ENCODE measurements at regions not wholly inside any gene's neighbourhood (a gene's known extent, or its start where the extent isn't known, plus 50 kb on each side); places are given as distances from the start of the nearest gene placed in this dataset.

- no peaks in the 10 kb centered on the region for H3K4me1 ChIP-seq (replicated peaks)
- no peak overlapping the region for H3K4me3 ChIP-seq
- no peaks in the 10 kb centered on the region for H3K9me3 ChIP-seq (replicated peaks)
- no peaks in the 10 kb centered on the region for H3K36me3 ChIP-seq
- no peak overlapping the region for H3K27ac ChIP-seq
- H3K27me3 ChIP-seq (replicated peaks) = peaks cover 10% of the 10 kb centered on the region
- DNase-seq (ENCODE audit: low read depth in 1 of 2, low spot score in 2 of 2) = peak in 1 of 2 experiments; percentile 49
Measured at GRCh38 chr4:55733932-55734331, 85.7 kb upstream of the EXOC1L start.

- Histone ChIP-seq H3K4me1 (replicated peaks) (no peaks in the 10 kb centered on the region), H3K27ac (no peak overlapping the region)
- DNase-seq (ENCODE audit: low read depth in 1 of 2, low spot score in 2 of 2) = no peak
Measured at GRCh38 chr4:55736605-55737183, 82.9 kb upstream of the EXOC1L start.

DNA sequence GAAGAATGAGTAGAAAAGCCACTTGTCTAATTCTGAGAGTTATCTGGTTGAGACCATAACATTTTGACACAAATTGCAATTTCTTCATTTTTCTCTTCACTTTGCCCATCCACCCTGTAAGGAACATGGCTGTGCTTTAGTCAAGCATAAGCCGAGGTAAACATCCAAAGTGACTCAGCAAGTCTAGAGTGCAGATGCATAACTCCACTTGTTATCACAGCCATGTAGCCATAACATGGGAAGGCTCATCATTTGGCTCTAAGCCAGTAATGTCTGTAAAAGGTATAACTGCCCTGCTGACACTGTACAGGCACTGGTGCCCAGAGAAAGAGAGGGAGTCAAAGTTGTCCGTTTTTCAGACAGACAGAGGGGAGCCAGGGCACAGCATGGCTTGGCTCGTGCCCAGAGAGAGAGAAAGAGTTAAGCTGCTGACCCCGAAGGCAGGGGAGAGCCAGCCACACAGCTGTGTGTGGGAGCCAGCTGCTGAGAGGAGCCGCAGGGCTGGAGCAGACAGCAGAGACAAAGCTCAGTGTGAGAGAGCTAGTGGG lies 76.9 kb upstream of the EXOC1L start:
- no peak overlapping the region for H3K27ac ChIP-seq
- H3K9me3 ChIP-seq (replicated peaks) = no peaks in the 10 kb centered on the region
- H3K4me3 ChIP-seq = no peak overlapping the region
- no peaks in the 10 kb centered on the region for H3K36me3 ChIP-seq
- DNase-seq (ENCODE audit: low read depth in 1 of 2, low spot score in 2 of 2) = no peak
- H3K27me3 ChIP-seq (replicated peaks) = peaks cover 9% of the 10 kb centered on the region
- H3K4me1 ChIP-seq (replicated peaks) = no peaks in the 10 kb centered on the region

More at GRCh38 chr4:55736605-55737183, 82.9 kb upstream of the EXOC1L start:
- Histone ChIP-seq H3K9me3 (replicated peaks) (no peaks in the 10 kb centered on the region), H3K27me3 (replicated peaks) (peaks cover 14% of the 10 kb centered on the region), H3K36me3 (no peaks in the 10 kb centered on the region), H3K4me3 (no peak overlapping the region)

DNA sequence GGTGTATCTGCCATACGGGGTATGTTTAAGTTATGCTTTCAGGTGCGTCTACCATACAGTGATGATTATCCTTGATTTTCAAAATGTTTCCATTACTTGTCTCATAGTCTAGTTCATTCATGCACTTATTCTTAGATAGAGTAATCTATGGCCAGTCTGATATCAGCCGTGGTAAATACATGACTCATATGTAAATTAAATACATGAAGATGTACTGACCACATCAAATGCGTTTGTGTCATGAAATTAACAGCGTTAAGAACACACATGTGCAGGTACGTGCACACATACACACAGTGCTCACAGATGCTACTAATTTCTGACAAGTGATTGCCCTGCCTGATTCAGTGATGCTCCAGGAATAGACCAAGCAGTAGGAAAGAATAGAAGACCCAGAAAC lies 75.2 kb upstream of the EXOC1L start:
- no peaks in the 10 kb centered on the region for H3K36me3 ChIP-seq
- H3K27ac ChIP-seq = no peak overlapping the region
- H3K9me3 ChIP-seq (replicated peaks) = no peaks in the 10 kb centered on the region
- 0 out of 2 replicates have a peak, but pooled peaks cover 4% of the 10 kb centered on the region for H3K27me3 ChIP-seq (replicated peaks)
- no peak for DNase-seq (ENCODE audit: low read depth in 1 of 2, low spot score in 2 of 2)
- H3K4me3 ChIP-seq = no peak overlapping the region
- H3K4me1 ChIP-seq (replicated peaks) = no peaks in the 10 kb centered on the region

DNA sequence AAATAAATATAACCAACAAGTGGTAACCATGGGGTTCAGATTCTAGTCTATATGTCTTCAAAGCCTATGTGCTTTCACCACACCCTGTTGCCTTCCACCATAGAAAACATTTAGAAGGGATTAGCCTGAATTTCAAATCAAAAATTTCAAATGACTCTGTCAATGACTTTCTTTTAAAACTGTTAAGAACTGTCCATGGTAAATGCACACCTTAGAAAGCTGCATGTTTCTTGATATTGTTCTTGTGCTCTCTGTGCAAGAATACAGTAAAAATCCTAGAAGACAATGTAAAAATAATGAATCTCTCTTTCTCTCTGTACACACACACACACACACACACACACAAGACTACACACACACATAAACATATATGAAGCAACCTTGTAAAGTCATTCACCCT lies 74.6 kb upstream of the EXOC1L start:
- Histone ChIP-seq H3K9me3 (replicated peaks) (no peaks in the 10 kb centered on the region), H3K36me3 (no peaks in the 10 kb centered on the region), H3K4me3 (no peak overlapping the region), H3K27ac (no peak overlapping the region), H3K4me1 (replicated peaks) (no peaks in the 10 kb centered on the region), H3K27me3 (replicated peaks) (no peaks in the 10 kb centered on the region)
- DNase-seq (ENCODE audit: low read depth in 1 of 2, low spot score in 2 of 2) = no peak

DNA sequence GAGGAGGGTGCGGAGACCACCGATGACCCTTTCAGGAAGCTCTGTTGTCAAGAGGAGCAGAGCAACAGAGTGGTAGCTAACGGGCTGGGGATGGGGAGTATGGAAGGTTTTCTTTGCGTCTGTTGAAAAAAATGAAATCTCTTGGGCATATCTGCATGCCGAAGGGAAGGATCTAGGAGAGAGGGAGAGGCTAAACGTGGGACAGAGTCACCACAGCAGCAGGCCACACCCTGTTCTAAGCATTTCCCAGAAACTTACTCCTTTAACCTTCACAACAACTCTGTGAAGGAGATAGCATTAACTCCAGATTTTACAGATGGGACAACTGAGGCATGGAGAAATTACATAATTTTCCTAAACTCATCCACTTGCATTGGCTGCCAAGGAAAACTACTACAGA lies 71.8 kb upstream of the EXOC1L start:
- Histone ChIP-seq H3K27ac (no peak overlapping the region), H3K27me3 (replicated peaks) (no peaks in the 10 kb centered on the region), H3K4me3 (no peak overlapping the region), H3K4me1 (replicated peaks) (no peaks in the 10 kb centered on the region), H3K36me3 (no peaks in the 10 kb centered on the region), H3K9me3 (replicated peaks) (no peaks in the 10 kb centered on the region)
- no peak for DNase-seq (ENCODE audit: low read depth in 1 of 2, low spot score in 2 of 2)

DNA sequence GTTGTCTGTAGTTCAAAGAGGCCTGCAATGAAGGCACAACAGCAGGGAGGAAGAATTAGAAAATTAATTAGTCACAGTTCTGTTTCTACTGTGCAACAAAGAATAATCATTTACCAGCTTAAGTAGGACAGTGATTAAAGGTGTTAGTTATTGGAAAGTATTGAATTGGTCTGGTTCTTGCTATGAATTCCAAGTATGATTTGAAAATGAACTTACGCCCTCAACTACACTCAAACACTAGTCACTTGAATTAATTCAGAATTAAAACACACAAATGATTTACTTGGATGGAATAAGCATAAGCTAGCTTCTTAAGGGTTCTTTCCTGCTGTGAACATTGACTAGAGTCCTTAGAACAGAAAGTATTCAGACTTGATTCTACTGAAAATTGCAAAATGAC lies 69.9 kb upstream of the EXOC1L start:
- Histone ChIP-seq H3K4me1 (replicated peaks) (no peaks in the 10 kb centered on the region; the same call in 1 of the 2 replicates), H3K9me3 (replicated peaks) (no peaks in the 10 kb centered on the region), H3K36me3 (no peaks in the 10 kb centered on the region), H3K27ac (no peak overlapping the region), H3K27me3 (replicated peaks) (no peaks in the 10 kb centered on the region), H3K4me3 (no peak overlapping the region)
- DNase-seq (ENCODE audit: low read depth in 1 of 2, low spot score in 2 of 2) = no peak

GRCh38 chr4:55752810-55753209 lies 66.8 kb upstream of the EXOC1L start:
- peaks cover 8% of the 10 kb centered on the region for H3K4me1 ChIP-seq (replicated peaks)
- no peaks in the 10 kb centered on the region for H3K9me3 ChIP-seq (replicated peaks)
- H3K27ac ChIP-seq = no peak overlapping the region
- no peaks in the 10 kb centered on the region for H3K36me3 ChIP-seq
- no peak for DNase-seq (ENCODE audit: low read depth in 1 of 2, low spot score in 2 of 2)
- no peak overlapping the region for H3K4me3 ChIP-seq
- no peaks in the 10 kb centered on the region for H3K27me3 ChIP-seq (replicated peaks)

DNA sequence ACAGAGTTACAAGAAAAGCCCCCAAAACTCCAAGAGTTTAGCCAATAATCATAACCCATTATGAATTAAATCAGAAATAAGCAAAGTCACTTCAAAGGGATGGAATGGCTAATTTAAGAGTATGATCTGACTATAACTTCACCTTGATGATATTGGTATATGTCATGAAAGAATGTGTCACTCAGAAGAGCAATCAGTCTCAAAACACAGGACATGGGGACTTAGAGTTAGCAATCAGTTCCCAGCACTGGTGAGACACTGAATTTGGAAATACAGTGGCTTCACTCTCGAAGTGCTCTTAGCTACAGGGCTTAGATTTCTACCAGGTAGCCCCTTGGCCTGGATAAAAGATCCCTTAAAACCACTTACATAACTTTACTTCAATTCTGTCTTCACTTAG lies 65.7 kb upstream of the EXOC1L start:
- no peak overlapping the region for H3K27ac ChIP-seq
- H3K9me3 ChIP-seq (replicated peaks) = no peaks in the 10 kb centered on the region
- no peaks in the 10 kb centered on the region for H3K27me3 ChIP-seq (replicated peaks)
- H3K4me3 ChIP-seq = no peak overlapping the region
- peaks cover 8% of the 10 kb centered on the region for H3K4me1 ChIP-seq (replicated peaks)
- DNase-seq (ENCODE audit: low read depth in 1 of 2, low spot score in 2 of 2) = no peak
- no peaks in the 10 kb centered on the region for H3K36me3 ChIP-seq

- Histone ChIP-seq H3K4me3 (no peak overlapping the region), H3K27ac (no peak overlapping the region), H3K36me3 (no peaks in the 10 kb centered on the region), H3K4me1 (replicated peaks) (peaks cover 8% of the 10 kb centered on the region), H3K9me3 (replicated peaks) (no peaks in the 10 kb centered on the region), H3K27me3 (replicated peaks) (no peaks in the 10 kb centered on the region)
- peak in 1 of 2 experiments; percentile 28 for DNase-seq (ENCODE audit: low read depth in 1 of 2, low spot score in 2 of 2)
Measured at GRCh38 chr4:55754754-55755350, 64.7 kb upstream of the EXOC1L start.

- Histone ChIP-seq H3K4me1 (replicated peaks) (peaks cover 8% of the 10 kb centered on the region), H3K36me3 (no peaks in the 10 kb centered on the region), H3K27me3 (replicated peaks) (no peaks in the 10 kb centered on the region), H3K4me3 (no peak overlapping the region), H3K27ac (no peak overlapping the region), H3K9me3 (replicated peaks) (no peaks in the 10 kb centered on the region)
- no peak for DNase-seq (ENCODE audit: low read depth in 1 of 2, low spot score in 2 of 2)
Measured at GRCh38 chr4:55756208-55756607, 63.4 kb upstream of the EXOC1L start.

- DNase-seq (ENCODE audit: low read depth in 1 of 2, low spot score in 2 of 2) = no peak
- Histone ChIP-seq H3K27me3 (replicated peaks) (no peaks in the 10 kb centered on the region), H3K9me3 (replicated peaks) (no peaks in the 10 kb centered on the region), H3K4me1 (replicated peaks) (peaks cover 8% of the 10 kb centered on the region), H3K27ac (no peak overlapping the region), H3K4me3 (no peak overlapping the region), H3K36me3 (no peaks in the 10 kb centered on the region)
Measured at GRCh38 chr4:55757356-55757952, 62.1 kb upstream of the EXOC1L start.

DNA sequence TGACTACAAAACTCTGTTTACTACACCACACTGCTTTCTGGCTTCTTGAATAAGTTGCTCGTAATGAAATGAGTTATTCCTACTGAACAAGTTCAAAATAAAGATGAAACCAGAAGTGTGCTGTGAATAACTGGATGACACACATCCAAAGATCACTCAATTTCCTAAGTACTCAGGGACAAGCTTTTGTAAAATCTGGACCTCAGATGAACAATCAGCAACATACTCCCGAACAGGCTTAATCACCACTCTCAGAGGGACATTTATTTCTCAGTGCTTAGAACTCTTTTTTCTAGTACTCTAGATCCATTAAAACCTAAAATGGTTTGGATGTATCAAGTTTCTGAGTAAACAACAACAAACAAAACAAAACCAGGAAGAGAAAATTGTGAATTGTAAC lies 61.5 kb upstream of the EXOC1L start:
- no peak overlapping the region for H3K27ac ChIP-seq
- peaks cover 8% of the 10 kb centered on the region for H3K4me1 ChIP-seq (replicated peaks)
- DNase-seq (ENCODE audit: low read depth in 1 of 2, low spot score in 2 of 2) = no peak
- no peaks in the 10 kb centered on the region for H3K9me3 ChIP-seq (replicated peaks)
- no peaks in the 10 kb centered on the region for H3K36me3 ChIP-seq
- H3K4me3 ChIP-seq = no peak overlapping the region
- no peaks in the 10 kb centered on the region for H3K27me3 ChIP-seq (replicated peaks)

GRCh38 chr4:55758570-55758969 lies 61.0 kb upstream of the EXOC1L start:
- Histone ChIP-seq H3K9me3 (replicated peaks) (no peaks in the 10 kb centered on the region), H3K36me3 (no peaks in the 10 kb centered on the region), H3K27ac (no peak overlapping the region), H3K4me1 (replicated peaks) (peaks cover 8% of the 10 kb centered on the region), H3K4me3 (no peak overlapping the region), H3K27me3 (replicated peaks) (no peaks in the 10 kb centered on the region)
- no peak for DNase-seq (ENCODE audit: low read depth in 1 of 2, low spot score in 2 of 2)

All from SJSA1 (cell line).